GM12864 (cell line): ENCODE measurements at regions not wholly inside any gene's neighbourhood (a gene's known extent, or its start where the extent isn't known, plus 50 kb on each side); places are given as distances from the start of the nearest gene placed in this dataset.

Source experiments
- DNase-seq: peaks from one replicate; pipeline ENCODE4 v3.0.0-alpha.2; 2011; ENCODE audit warnings: low read depth
- H3K4me3 ChIP-seq: 2 replicates; pipeline ENCODE4 v1.5.1; 2011; ENCODE audit warnings: mild to moderate bottlenecking, low read depth, low read length, control low read depth
- TF ChIP-seq, protein P1 (sequence below): IDR thresholded peaks from 2 replicates; pipeline ENCODE4 v1.5.1; 2011; ENCODE audit warnings: low read depth, mild to moderate bottlenecking, moderate library complexity, low read length, control low read depth, inconsistent platforms; ENCODE audit errors: missing control alignments

DNA sequence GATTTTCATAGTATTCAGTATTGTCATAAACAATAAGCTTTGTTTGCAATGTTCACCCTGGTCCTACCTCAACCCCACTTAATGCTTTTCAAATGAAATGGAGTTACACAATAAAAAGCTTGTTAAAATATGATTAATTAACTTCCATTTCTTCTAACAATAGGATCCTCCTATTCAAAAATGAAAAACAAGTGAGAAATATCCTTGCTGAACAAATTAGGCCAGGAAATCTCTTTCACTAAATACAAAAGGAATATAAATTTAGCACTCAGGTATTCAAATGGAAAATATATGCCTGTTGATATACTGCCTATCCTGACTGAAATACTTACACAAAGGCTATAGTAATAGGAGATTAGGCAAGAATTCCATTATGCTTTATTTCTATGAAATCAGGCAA, 323.4 kb upstream of the GRM3 start:
- DNase-seq = no peak
- no peak overlapping the region for H3K4me3 ChIP-seq
- TF ChIP-seq, protein P1, sequence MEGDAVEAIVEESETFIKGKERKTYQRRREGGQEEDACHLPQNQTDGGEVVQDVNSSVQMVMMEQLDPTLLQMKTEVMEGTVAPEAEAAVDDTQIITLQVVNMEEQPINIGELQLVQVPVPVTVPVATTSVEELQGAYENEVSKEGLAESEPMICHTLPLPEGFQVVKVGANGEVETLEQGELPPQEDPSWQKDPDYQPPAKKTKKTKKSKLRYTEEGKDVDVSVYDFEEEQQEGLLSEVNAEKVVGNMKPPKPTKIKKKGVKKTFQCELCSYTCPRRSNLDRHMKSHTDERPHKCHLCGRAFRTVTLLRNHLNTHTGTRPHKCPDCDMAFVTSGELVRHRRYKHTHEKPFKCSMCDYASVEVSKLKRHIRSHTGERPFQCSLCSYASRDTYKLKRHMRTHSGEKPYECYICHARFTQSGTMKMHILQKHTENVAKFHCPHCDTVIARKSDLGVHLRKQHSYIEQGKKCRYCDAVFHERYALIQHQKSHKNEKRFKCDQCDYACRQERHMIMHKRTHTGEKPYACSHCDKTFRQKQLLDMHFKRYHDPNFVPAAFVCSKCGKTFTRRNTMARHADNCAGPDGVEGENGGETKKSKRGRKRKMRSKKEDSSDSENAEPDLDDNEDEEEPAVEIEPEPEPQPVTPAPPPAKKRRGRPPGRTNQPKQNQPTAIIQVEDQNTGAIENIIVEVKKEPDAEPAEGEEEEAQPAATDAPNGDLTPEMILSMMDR = no peak

DNA sequence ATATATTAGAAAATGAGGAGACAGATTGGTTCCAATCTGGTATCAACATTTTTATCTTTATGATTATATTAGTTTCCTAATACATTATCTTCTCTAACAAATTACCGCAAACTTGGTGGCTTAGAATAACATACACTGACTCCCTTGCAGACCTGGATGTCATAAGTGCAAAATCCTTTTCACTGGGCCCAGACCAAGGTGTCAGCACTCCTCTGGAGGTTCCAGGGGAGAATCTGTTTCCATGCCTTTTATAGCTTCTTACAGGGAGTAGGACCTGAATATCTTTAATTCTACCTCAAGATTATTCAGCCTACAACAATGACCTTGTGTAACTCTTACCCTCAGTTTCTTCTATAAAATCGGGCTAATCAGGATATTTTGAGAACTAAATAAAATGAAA, 329.9 kb upstream of the GRM3 start:
- no peak for DNase-seq

DNA sequence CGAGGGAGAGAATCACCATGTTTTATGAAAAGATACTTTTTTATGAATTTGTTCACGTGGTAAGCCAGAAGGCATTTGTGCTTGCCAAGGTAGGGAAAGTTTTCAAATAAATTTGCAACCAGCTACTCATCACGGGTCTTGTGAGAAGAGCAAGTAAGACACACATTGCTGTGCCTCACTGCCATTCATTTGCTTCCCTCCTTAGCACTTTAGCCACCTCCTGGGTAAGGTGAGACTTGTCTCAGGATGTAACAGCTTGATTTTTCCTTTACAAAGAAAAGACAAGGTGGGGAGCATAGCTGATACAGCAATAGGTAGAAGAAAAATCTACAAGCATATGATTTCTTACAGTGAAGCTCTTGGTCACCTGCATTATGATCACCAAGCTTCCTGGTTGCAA, 342.4 kb upstream of the GRM3 start:
- DNase-seq = no peak
- no peak overlapping the region for H3K4me3 ChIP-seq
- TF ChIP-seq, protein P1 = no peak

More for the DNA sequence above, 329.9 kb upstream of the GRM3 start:
- TF ChIP-seq, protein P1 = no peak
- no peak overlapping the region for H3K4me3 ChIP-seq

DNA sequence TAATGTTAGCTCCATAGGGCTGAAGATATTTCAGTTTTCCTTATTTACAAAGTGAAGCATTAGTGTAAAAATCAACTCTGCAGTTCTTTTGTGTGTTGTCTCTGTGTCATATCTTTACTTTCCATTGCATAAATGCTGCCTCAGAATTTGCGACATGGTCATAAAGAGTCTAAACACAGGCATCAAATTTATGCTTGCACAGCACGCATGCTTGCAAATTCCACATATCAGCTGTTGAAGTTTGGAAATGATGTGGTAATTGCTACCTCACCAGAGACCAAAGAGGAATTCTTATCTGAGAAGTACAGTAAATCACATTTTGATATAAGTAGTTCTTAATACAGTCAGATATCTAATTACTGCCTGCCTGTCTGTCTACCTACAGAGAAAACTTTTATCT, 348.2 kb upstream of the GRM3 start:
- no peak overlapping the region for H3K4me3 ChIP-seq
- TF ChIP-seq, protein P1 = no peak
- no peak for DNase-seq

DNA sequence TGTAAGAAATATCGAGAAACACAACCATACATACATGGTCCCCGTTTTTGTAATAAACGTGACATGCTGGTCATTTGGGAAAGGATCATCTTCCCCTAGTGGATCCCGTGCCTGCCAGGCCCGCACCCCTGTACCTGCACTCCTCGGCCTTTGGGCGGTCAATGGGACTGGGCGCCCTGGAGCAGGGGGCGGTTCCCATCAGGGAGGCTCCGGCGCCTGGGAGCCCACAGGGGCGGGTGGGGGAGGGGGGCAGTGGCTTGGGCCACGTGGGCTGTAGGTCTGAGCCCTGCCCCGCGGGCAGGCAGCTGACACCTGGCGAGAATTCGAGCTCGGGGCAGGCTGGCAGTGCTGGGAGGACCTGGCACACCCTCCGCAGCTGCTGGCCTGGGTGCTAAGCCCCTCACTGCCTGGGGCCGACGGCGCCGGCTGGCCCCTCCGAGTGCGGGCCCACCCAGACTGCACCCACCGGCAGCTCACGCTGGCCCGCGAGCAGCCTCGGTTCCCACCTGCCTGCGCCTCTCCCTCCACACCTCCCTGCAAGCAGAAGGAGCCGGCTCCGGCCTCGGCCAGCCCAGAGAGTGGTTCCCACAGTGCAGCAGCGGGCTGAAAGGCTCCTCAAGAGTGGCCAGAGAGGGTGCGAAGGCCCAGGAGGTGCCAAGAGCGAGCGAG, 361.6 kb upstream of the GRM3 start:
- TF ChIP-seq, protein P1 = no peak
- DNase-seq = no peak

DNA sequence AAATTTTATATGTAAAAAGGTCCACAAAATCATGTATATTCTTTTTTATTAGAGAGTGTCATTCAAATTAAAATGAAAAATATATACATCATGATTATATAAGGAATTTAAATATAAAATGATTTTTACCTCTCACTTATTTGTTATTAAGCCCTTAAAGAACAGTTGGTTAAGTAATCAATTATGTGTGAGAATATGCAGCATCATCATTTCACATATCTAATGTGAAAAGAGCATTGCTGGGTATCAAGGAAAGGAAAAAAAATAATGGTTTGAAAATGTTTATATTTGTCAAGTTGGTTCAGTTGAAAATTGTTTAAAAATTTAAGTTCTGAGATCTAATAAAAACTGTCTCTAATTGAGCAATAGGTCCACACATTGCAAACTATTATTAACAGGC, 363.6 kb upstream of the GRM3 start:
- H3K4me3 ChIP-seq = no peak overlapping the region
- no peak for DNase-seq
- TF ChIP-seq, protein P1 = no peak

More for the DNA sequence above, 361.6 kb upstream of the GRM3 start:
- no peak overlapping the region for H3K4me3 ChIP-seq

DNA sequence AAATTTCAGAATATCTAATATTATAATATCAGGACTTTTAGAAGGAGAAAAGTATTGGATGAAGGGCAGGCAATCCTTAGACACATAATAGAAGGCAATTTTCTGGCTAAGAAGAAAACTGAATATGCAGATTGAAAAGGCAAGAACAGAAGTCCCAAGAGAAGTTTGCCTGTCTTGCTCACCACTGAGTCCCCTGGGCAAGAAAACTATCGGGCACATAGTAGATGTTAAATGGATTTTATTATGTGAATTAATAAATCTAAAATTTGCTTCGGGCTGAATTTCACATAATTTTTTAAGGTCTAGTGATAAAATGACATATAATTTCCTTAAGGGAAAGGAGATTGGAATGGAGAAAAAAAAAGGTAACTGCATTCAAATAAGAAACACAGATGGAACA, 380.9 kb upstream of the GRM3 start:
- DNase-seq = no peak
- TF ChIP-seq, protein P1 = no peak
- H3K4me3 ChIP-seq = no peak overlapping the region
